RWPE1 (cell line): ENCODE measurements at regions not wholly inside any gene's neighbourhood (a gene's known extent, or its start where the extent isn't known, plus 50 kb on each side); places are given as distances from the start of the nearest gene placed in this dataset.

Experiments used
- CTCF ChIA-PET: fragments of 350-600 bp; sonication (Branson Sonifier 250); formaldehyde crosslinking; extraction: SDS; loops from one replicate; lab custom pipeline; 2021; lab: Yijun Ruan, JAX
- POLR2A ChIA-PET: fragments of 400-600 bp; formaldehyde crosslinking; extraction: SDS; loops from one replicate; lab custom pipeline; 2020; ENCODE audit warnings: antibody characterized with exemption; ENCODE audit not compliant: low non-redundant PET; lab: Yijun Ruan, JAX
- DNase-seq: peaks from one replicate; pipeline ENCODE4 v3.0.0; 2012; ENCODE audit warnings: low spot score
- H3K27ac ChIP-seq: fragments of 450-650 bp; 2 replicates; pipeline ENCODE4 v1.5.1; 2017
- TF ChIP-seq, protein P1 (sequence below): fragments of 450-650 bp; conservative IDR thresholded peaks from 2 replicates; pipeline ENCODE4 v1.5.1; 2017; ENCODE audit warnings: low read depth, mild to moderate bottlenecking

DNA sequence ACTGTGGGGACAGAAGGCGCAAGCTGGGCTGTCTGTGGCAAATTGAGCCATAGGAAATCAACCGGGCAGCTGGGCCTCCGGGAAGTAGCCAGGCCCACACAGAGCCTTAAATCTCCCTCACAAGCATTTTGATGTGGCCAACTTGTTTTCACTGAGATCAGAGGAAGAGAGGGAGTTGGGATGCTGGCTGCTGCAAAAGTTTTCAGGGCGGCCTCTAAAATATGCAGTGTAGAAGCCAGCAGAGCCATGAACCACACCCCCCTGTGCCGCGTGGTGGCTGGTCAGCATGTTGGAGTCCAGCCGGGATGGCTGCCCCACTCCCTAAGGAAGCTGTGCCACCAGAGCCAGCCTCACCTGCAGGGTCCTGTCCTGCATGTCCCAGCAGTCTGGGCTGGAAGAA, 167.4 kb downstream of the CDC5L start:
- H3K27ac ChIP-seq: no peak overlapping the region
- no peak for DNase-seq
- TF ChIP-seq, protein P1, sequence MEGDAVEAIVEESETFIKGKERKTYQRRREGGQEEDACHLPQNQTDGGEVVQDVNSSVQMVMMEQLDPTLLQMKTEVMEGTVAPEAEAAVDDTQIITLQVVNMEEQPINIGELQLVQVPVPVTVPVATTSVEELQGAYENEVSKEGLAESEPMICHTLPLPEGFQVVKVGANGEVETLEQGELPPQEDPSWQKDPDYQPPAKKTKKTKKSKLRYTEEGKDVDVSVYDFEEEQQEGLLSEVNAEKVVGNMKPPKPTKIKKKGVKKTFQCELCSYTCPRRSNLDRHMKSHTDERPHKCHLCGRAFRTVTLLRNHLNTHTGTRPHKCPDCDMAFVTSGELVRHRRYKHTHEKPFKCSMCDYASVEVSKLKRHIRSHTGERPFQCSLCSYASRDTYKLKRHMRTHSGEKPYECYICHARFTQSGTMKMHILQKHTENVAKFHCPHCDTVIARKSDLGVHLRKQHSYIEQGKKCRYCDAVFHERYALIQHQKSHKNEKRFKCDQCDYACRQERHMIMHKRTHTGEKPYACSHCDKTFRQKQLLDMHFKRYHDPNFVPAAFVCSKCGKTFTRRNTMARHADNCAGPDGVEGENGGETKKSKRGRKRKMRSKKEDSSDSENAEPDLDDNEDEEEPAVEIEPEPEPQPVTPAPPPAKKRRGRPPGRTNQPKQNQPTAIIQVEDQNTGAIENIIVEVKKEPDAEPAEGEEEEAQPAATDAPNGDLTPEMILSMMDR: no peak
- CTCF ChIA-PET: no interaction called here
- POLR2A ChIA-PET: no interaction called here

DNA sequence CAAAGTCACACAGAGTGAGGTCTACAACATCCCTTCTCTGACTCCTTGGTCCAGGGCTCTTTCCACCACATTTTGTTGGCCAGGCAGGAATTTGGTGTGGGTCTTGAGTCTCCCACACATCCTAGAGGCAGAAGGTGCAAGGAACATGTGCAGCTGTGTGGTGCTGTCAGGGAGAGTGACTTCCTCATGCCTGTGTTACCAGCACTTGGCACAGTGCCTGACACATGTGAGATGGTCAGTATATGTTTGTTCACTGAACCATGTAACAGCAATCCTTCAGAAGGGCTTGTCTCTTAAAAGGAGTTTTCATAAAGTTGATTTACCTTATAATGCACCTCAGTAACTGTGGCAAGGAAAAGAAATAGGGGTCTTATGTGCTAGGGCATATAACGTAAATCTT, 168.5 kb downstream of the CDC5L start:
- ChIA-PET CTCF (no interaction called here), POLR2A (no interaction called here)
- TF ChIP-seq, protein P1: no peak
- no peak for DNase-seq
- H3K27ac ChIP-seq: no peak overlapping the region

DNA sequence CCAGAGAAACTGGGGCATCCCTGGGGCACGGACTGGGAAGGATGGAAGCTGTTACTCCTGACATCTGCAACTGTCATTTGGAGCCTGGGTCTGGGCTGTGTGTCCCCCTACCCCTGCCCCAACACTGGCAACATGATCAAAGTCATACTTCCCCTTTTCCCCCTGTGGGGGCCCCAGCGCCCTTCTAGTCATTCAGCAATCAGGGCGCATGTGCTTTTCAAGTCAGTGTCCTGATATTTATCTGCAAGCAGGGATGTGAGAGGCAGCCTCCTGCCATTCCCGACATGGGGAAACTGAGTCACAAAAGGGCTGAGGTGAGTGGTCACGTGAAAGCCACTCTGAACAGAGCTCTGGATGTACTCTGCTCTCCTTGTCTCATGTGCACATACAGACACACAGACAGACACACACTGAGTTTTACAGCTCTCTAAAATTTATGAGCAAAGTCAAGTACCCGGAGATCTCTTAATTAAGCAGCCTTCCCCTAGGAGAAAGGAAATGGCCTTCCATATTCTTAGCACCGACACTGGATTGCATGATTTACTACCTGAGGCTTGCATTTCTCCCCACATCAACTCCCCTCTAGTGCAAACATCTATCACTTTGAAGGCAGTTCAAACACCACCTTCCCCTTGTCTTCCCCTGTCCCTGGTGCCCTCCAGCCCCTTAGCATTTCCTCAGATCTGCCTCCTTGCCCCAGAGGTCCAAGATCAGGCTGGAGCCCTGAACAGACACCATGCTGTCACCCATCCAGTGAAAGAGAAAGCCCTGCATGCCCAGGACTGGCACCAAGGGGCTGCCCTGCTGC, 170.7 kb downstream of the CDC5L start:
- TF ChIP-seq, protein P1: no peak
- ChIA-PET CTCF (no interaction called here), POLR2A (no interaction called here)
- DNase-seq: no peak
- H3K27ac ChIP-seq: no peak overlapping the region

DNA sequence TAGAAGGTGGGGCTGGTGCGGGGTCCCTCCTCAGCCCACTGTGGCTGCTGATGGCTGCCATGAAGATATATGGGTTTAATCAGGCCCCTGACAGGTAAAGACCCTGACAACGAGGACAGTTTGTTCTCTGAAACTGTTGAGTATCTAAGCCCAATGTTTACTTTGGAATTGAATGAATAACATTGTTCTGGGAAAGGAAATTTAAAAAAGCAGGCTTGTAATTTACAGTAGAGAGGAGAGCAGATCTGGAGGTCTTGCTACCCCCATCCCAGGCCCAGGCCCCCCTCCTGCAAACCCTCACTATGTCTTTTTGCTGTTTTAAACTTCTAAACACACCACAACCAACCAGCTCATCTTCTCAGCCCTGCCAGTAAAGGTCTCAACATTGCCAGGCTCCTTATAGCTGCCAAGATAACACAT, 171.3 kb downstream of the CDC5L start:
- DNase-seq: no peak
- H3K27ac ChIP-seq: no peak overlapping the region
- TF ChIP-seq, protein P1: no peak
- ChIA-PET CTCF (interaction anchor here (0.7 kb wide), 1 partner anchor 55 kb away, joined by 4 read pairs; no protein-coding TSS in a partner anchor), POLR2A (no interaction called here)

DNA sequence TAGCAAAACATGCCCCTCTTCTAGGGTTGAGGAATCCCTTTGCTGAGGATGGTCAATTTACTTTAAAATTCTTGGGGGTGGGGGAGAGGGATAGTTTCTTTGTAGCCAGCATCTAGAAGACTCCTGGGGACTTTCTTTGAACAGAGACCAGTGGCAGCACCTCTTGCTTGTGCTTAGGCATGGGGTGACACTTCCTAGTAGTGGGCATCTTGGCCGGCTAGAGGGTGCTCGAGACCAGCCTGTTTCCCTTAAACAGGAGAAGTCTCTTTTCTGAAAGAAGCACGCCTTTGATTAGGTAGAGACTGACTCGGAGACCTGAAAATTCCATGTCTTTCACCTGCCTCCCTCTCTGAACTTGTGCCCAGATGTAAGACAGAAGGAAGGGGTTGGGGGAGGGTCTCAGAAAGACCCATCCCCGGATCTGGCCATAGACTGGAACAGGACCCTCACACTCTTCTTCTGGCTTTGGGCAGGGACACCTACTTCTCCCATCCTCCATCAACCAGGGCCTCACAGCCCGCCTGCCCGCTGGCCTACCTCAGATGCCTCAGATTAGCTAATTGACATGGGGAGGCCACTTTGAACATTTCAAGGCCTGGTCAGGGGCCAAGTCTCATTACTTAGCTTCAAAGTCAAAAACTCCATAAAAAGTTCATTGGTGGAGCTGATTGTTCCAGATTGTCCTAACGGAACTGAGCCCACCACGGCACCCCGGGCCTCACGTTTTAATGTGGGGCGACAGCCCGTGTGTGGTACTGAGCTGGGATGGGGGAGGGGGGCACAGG, 172.2 kb downstream of the CDC5L start:
- TF ChIP-seq, protein P1: no peak
- H3K27ac ChIP-seq: no peak overlapping the region
- no peak for DNase-seq
- ChIA-PET CTCF (interaction anchor here (0.6 to 0.7 kb wide), 2 partner anchors 56 to 84 kb away, joined by 3 to 4 read pairs; no protein-coding TSS in a partner anchor), POLR2A (no interaction called here)

GRCh38 chr6:44560458-44561059, 173.1 kb downstream of the CDC5L start:
- TF ChIP-seq, protein P1: no peak
- no peak overlapping the region for H3K27ac ChIP-seq
- ChIA-PET POLR2A (no interaction called here), CTCF (no interaction called here)
- DNase-seq: no peak
